ENCODE measurements at regions not wholly inside any gene's neighbourhood (a gene's known extent, or its start where the extent isn't known, plus 50 kb on each side); places are given as distances from the start of the nearest gene placed in this dataset.

- Histone ChIP-seq H3K18ac (ENCODE audit: low read length) (no peak overlapping the region), H3K9ac (ENCODE audit: low read length) (no peak overlapping the region), H2BK15ac (replicated peaks; ENCODE audit: low read depth) (no peak overlapping the region), H2BK120ac (ENCODE audit: low read depth, low read length) (no peak overlapping the region), H3K56ac (ENCODE audit: low read length) (no peak overlapping the region), H3K4ac (ENCODE audit: low read depth, low read length) (no peak overlapping the region), H3K4me3 (ENCODE audit: low read length) (no peak overlapping the region), H3K23ac (ENCODE audit: low read length) (no peak overlapping the region), H4K8ac (ENCODE audit: low read depth, low read length) (no peak overlapping the region), H3K27ac (ENCODE audit: low read depth, low read length) (no peak overlapping the region), H4K5ac (ENCODE audit: low read length) (no peak overlapping the region), H3K36me3 (ENCODE audit: control insufficient read depth, insufficient read depth, low read length) (no peaks in the 10 kb centered on the region), H3K27me3 (ENCODE audit: insufficient read depth, low read length, poor library complexity) (no peaks in the 10 kb centered on the region), H3K79me2 (ENCODE audit: control insufficient read depth, insufficient read depth, low read length) (no peaks in the 10 kb centered on the region), H2BK5ac (ENCODE audit: low read length) (no peak overlapping the region), H3K4me1 (ENCODE audit: control insufficient read depth, low read depth, low read length) (no peaks in the 10 kb centered on the region), H2AK5ac (ENCODE audit: low read length) (no peak overlapping the region), H3K4me2 (ENCODE audit: low read length) (no peak overlapping the region), H3K79me1 (ENCODE audit: low read length) (no peaks in the 10 kb centered on the region)
- no peak for DNase-seq
- no CpG with 5 or more reads among the region's 2 CpGs for WGBS (ENCODE audit: extremely low coverage, insufficient coverage, low lambda C conversion rate)
Observed at GRCh38 chr2:5905661-5906060, 213.5 kb downstream of the SOX11 start.

GRCh38 chr2:5908071-5908470, 215.9 kb downstream of the SOX11 start:
- H3K4ac ChIP-seq (ENCODE audit: low read depth, low read length): no peak overlapping the region
- no peak overlapping the region for H2BK5ac ChIP-seq (ENCODE audit: low read length)
- H3K4me2 ChIP-seq (ENCODE audit: low read length): no peak overlapping the region
- no peak overlapping the region for H3K56ac ChIP-seq (ENCODE audit: low read length)
- H3K36me3 ChIP-seq (ENCODE audit: control insufficient read depth, insufficient read depth, low read length): no peaks in the 10 kb centered on the region
- no CpG with 5 or more reads among the region's 2 CpGs for WGBS (ENCODE audit: extremely low coverage, insufficient coverage, low lambda C conversion rate)
- no peak overlapping the region for H3K9ac ChIP-seq (ENCODE audit: low read length)
- peaks cover 8% of the 10 kb centered on the region for H3K27me3 ChIP-seq (ENCODE audit: insufficient read depth, low read length, poor library complexity)
- H3K79me2 ChIP-seq (ENCODE audit: control insufficient read depth, insufficient read depth, low read length): no peaks in the 10 kb centered on the region
- no peak overlapping the region for H4K8ac ChIP-seq (ENCODE audit: low read depth, low read length)
- H2AK5ac ChIP-seq (ENCODE audit: low read length): no peak overlapping the region
- H3K23ac ChIP-seq (ENCODE audit: low read length): no peak overlapping the region
- no peak for DNase-seq
- H4K5ac ChIP-seq (ENCODE audit: low read length): no peak overlapping the region
- H2BK120ac ChIP-seq (ENCODE audit: low read depth, low read length): no peak overlapping the region
- no peaks in the 10 kb centered on the region for H3K4me1 ChIP-seq (ENCODE audit: control insufficient read depth, low read depth, low read length)
- no peak overlapping the region for H3K4me3 ChIP-seq (ENCODE audit: low read length)
- no peaks in the 10 kb centered on the region for H3K79me1 ChIP-seq (ENCODE audit: low read length)
- no peak overlapping the region for H2BK15ac ChIP-seq (replicated peaks; ENCODE audit: low read depth)
- no peak overlapping the region for H3K27ac ChIP-seq (ENCODE audit: low read depth, low read length)
- no peak overlapping the region for H3K18ac ChIP-seq (ENCODE audit: low read length)

- DNase-seq: no peak
- Histone ChIP-seq H3K4ac (ENCODE audit: low read depth, low read length) (no peak overlapping the region), H2BK15ac (replicated peaks; ENCODE audit: low read depth) (no peak overlapping the region), H3K27me3 (ENCODE audit: insufficient read depth, low read length, poor library complexity) (peaks cover 8% of the 10 kb centered on the region), H3K23ac (ENCODE audit: low read length) (no peak overlapping the region), H3K27ac (ENCODE audit: low read depth, low read length) (no peak overlapping the region), H2BK120ac (ENCODE audit: low read depth, low read length) (no peak overlapping the region), H3K18ac (ENCODE audit: low read length) (no peak overlapping the region), H3K4me1 (ENCODE audit: control insufficient read depth, low read depth, low read length) (peaks cover 10% of the 10 kb centered on the region), H4K5ac (ENCODE audit: low read length) (no peak overlapping the region), H2BK5ac (ENCODE audit: low read length) (no peak overlapping the region), H3K79me2 (ENCODE audit: control insufficient read depth, insufficient read depth, low read length) (no peaks in the 10 kb centered on the region), H3K4me2 (ENCODE audit: low read length) (no peak overlapping the region), H3K36me3 (ENCODE audit: control insufficient read depth, insufficient read depth, low read length) (no peaks in the 10 kb centered on the region), H3K79me1 (ENCODE audit: low read length) (no peaks in the 10 kb centered on the region), H3K56ac (ENCODE audit: low read length) (no peak overlapping the region), H3K9ac (ENCODE audit: low read length) (no peak overlapping the region), H4K8ac (ENCODE audit: low read depth, low read length) (no peak overlapping the region), H2AK5ac (ENCODE audit: low read length) (no peak overlapping the region), H3K4me3 (ENCODE audit: low read length) (no peak overlapping the region)
- no CpG with 5 or more reads among the region's 3 CpGs for WGBS (ENCODE audit: extremely low coverage, insufficient coverage, low lambda C conversion rate)
Observed at GRCh38 chr2:5911718-5912117, 219.5 kb downstream of the SOX11 start.

GRCh38 chr2:5913711-5914395, 221.7 kb downstream of the SOX11 start:
- WGBS (ENCODE audit: extremely low coverage, insufficient coverage, low lambda C conversion rate): no CpG with 5 or more reads among the region's 9 CpGs
- Histone ChIP-seq H3K18ac (ENCODE audit: low read length) (no peak overlapping the region), H3K27me3 (ENCODE audit: insufficient read depth, low read length, poor library complexity) (peaks cover 10% of the 10 kb centered on the region), H3K56ac (ENCODE audit: low read length) (no peak overlapping the region), H3K4me2 (ENCODE audit: low read length) (no peak overlapping the region), H3K79me2 (ENCODE audit: control insufficient read depth, insufficient read depth, low read length) (no peaks in the 10 kb centered on the region), H3K36me3 (ENCODE audit: control insufficient read depth, insufficient read depth, low read length) (no peaks in the 10 kb centered on the region), H4K8ac (ENCODE audit: low read depth, low read length) (peak overlapping the region; percentile 42), H2BK120ac (ENCODE audit: low read depth, low read length) (no peak overlapping the region), H2BK15ac (replicated peaks; ENCODE audit: low read depth) (no peak overlapping the region), H2BK5ac (ENCODE audit: low read length) (no peak overlapping the region), H3K79me1 (ENCODE audit: low read length) (no peaks in the 10 kb centered on the region), H2AK5ac (ENCODE audit: low read length) (no peak overlapping the region), H4K5ac (ENCODE audit: low read length) (no peak overlapping the region), H3K9ac (ENCODE audit: low read length) (no peak overlapping the region), H3K23ac (ENCODE audit: low read length) (no peak overlapping the region), H3K27ac (ENCODE audit: low read depth, low read length) (no peak overlapping the region), H3K4me1 (ENCODE audit: control insufficient read depth, low read depth, low read length) (peaks cover 10% of the 10 kb centered on the region), H3K4ac (ENCODE audit: low read depth, low read length) (no peak overlapping the region), H3K4me3 (ENCODE audit: low read length) (no peak overlapping the region)
- peak; percentile 50 for DNase-seq

GRCh38 chr2:5914811-5915611, 222.8 kb downstream of the SOX11 start:
- H3K18ac ChIP-seq (ENCODE audit: low read length): no peak overlapping the region
- peak; percentile 97 for DNase-seq
- H3K36me3 ChIP-seq (ENCODE audit: control insufficient read depth, insufficient read depth, low read length): no peaks in the 10 kb centered on the region
- no peak overlapping the region for H2BK5ac ChIP-seq (ENCODE audit: low read length)
- no CpG with 5 or more reads among the region's 7 CpGs for WGBS (ENCODE audit: extremely low coverage, insufficient coverage, low lambda C conversion rate)
- no peak overlapping the region for H3K4ac ChIP-seq (ENCODE audit: low read depth, low read length)
- H4K8ac ChIP-seq (ENCODE audit: low read depth, low read length): no peak overlapping the region
- peak overlapping the region; percentile 45 for H3K56ac ChIP-seq (ENCODE audit: low read length)
- no peak overlapping the region for H3K9ac ChIP-seq (ENCODE audit: low read length)
- no peak overlapping the region for H2BK120ac ChIP-seq (ENCODE audit: low read depth, low read length)
- H4K5ac ChIP-seq (ENCODE audit: low read length): no peak overlapping the region
- H3K4me1 ChIP-seq (ENCODE audit: control insufficient read depth, low read depth, low read length): peaks cover 10% of the 10 kb centered on the region
- peak overlapping the region; percentile 45 for H3K27ac ChIP-seq (ENCODE audit: low read depth, low read length)
- no peak overlapping the region for H3K23ac ChIP-seq (ENCODE audit: low read length)
- no peaks in the 10 kb centered on the region for H3K79me2 ChIP-seq (ENCODE audit: control insufficient read depth, insufficient read depth, low read length)
- H3K79me1 ChIP-seq (ENCODE audit: low read length): no peaks in the 10 kb centered on the region
- no peak overlapping the region for H2AK5ac ChIP-seq (ENCODE audit: low read length)
- no peak overlapping the region for H3K4me3 ChIP-seq (ENCODE audit: low read length)
- no peak overlapping the region for H2BK15ac ChIP-seq (replicated peaks; ENCODE audit: low read depth)
- H3K4me2 ChIP-seq (ENCODE audit: low read length): no peak overlapping the region
- peaks cover 10% of the 10 kb centered on the region for H3K27me3 ChIP-seq (ENCODE audit: insufficient read depth, low read length, poor library complexity)

All from mesendoderm (in vitro differentiated cells).